ENCODE measurements at regions not wholly inside any gene's neighbourhood (a gene's known extent, or its start where the extent isn't known, plus 50 kb on each side); places are given as distances from the start of the nearest gene placed in this dataset.

DNA sequence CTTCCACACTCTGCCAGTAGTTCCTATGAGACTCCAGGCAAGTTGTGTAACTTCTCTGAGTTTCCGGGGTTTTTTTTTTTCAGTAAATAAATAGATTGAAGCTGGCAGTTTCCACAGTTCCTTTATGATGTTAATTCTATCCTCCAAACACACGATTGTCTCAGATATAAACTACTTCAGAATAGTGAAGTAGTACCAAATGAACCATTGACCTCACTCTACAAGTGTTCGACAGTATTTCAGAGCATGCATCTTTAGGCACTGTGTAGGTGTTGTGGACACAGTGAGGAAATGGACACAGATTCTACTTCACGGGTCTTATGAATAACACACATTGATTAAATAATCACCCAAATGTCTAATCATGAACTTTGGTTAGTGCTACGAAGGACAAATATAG, 136.1 kb upstream of the IGSF10 start:
- TF ChIP-seq POLR2A (IDR thresholded peaks at IDR 0.05; ENCODE audit: low read depth, low read length) (no peak), POLR2AphosphoS5 (IDR thresholded peaks at IDR 0.05; ENCODE audit: low read depth, low read length) (no peak)
